Mesenchymal stem cell (in vitro differentiated cells and primary cell): ENCODE measurements at regions not wholly inside any gene's neighbourhood (a gene's known extent, or its start where the extent isn't known, plus 50 kb on each side); places are given as distances from the start of the nearest gene placed in this dataset.

Source experiments
- DNase-seq: peaks from one replicate; pipeline ENCODE4 v3.0.0-alpha.2; 2013
- H2AFZ ChIP-seq: one replicate; pipeline ENCODE4 v1.6.1; 2013; ENCODE audit warnings: low read depth, mild to moderate bottlenecking, control low read depth, inconsistent platforms, low read length, moderate library complexity
- H2AK5ac ChIP-seq: 2 replicates; pipeline ENCODE4 v1.6.1; 2013; ENCODE audit warnings: low read length, moderate library complexity, mild to moderate bottlenecking, inconsistent platforms; ENCODE audit not compliant: severe bottlenecking
- H2BK120ac ChIP-seq: one replicate; pipeline ENCODE4 v1.6.1; 2013; ENCODE audit warnings: low read depth, mild to moderate bottlenecking, inconsistent platforms, low read length, moderate library complexity
- H2BK12ac ChIP-seq, 2 experiments: one replicate each; pipeline ENCODE4 v1.6.1; 2013; ENCODE audit warnings: inconsistent platforms in 2 of 2, low read length in 2 of 2, mild to moderate bottlenecking in 2 of 2, moderate library complexity in 2 of 2, control low read depth in 1 of 2
- H2BK15ac ChIP-seq: one replicate; pipeline ENCODE4 v1.6.1; 2013; ENCODE audit warnings: mild to moderate bottlenecking, low read depth, inconsistent platforms; ENCODE audit not compliant: poor library complexity, severe bottlenecking
- H2BK5ac ChIP-seq: 2 replicates; pipeline ENCODE4 v1.6.1; 2013; ENCODE audit warnings: low read depth, mild to moderate bottlenecking, low read length, control low read depth, inconsistent platforms; ENCODE audit not compliant: poor library complexity, severe bottlenecking
- H3K14ac ChIP-seq, 2 experiments: one replicate each; pipeline ENCODE4 v1.6.1; 2013; ENCODE audit warnings: inconsistent platforms in 2 of 2, low read length in 2 of 2, control low read depth in 1 of 2, mild to moderate bottlenecking in 1 of 2, moderate library complexity in 1 of 2
- H3K18ac ChIP-seq, 2 experiments: one replicate each; pipeline ENCODE4 v1.6.1; 2013; ENCODE audit warnings: inconsistent platforms in 2 of 2, low read length in 2 of 2, control low read depth in 1 of 2, low read depth in 1 of 2, mild to moderate bottlenecking in 1 of 2
- H3K23ac ChIP-seq, 2 experiments: one replicate each; pipeline ENCODE4 v1.6.1; 2013; ENCODE audit warnings: inconsistent platforms in 2 of 2, low read length in 2 of 2, mild to moderate bottlenecking in 2 of 2, moderate library complexity in 2 of 2, control low read depth in 1 of 2
- H3K27ac ChIP-seq: 2 replicates; pipeline ENCODE4 v1.5.1; 2013; ENCODE audit warnings: mild to moderate bottlenecking, moderate library complexity, low read length, control low read depth, inconsistent platforms; ENCODE audit not compliant: poor library complexity, severe bottlenecking
- H3K27me3 ChIP-seq, 2 experiments: 2 replicates each; pipeline versions ENCODE4 v1.6.1 to v1.7.0; 2013; ENCODE audit warnings: low read length in 2 of 2, mild to moderate bottlenecking in 2 of 2, moderate library complexity in 2 of 2, control low read depth in 1 of 2, inconsistent platforms in 1 of 2; ENCODE audit not compliant: control insufficient read depth in 1 of 2, insufficient read depth in 1 of 2
- H3K36me3 ChIP-seq, 2 experiments: 2 replicates each; pipeline versions ENCODE4 v1.6.1 to v1.7.0; 2013; ENCODE audit warnings: low read length in 2 of 2, control low read depth in 1 of 2, inconsistent platforms in 1 of 2, low read depth in 1 of 2, mild to moderate bottlenecking in 1 of 2; ENCODE audit not compliant: insufficient read depth in 2 of 2, control insufficient read depth in 1 of 2
- H3K4ac ChIP-seq, 2 experiments: one replicate each; pipeline ENCODE4 v1.6.1; 2013; ENCODE audit warnings: inconsistent platforms in 2 of 2, low read length in 2 of 2, mild to moderate bottlenecking in 2 of 2, moderate library complexity in 2 of 2, control low read depth in 1 of 2, low read depth in 1 of 2
- H3K4me1 ChIP-seq: 2 replicates; pipeline ENCODE4 v1.6.1; 2013; ENCODE audit warnings: low read depth, low read length, control low read depth; ENCODE audit not compliant: control insufficient read depth, insufficient read depth
- H3K4me2 ChIP-seq: 2 replicates; pipeline ENCODE4 v1.6.1; 2013; ENCODE audit warnings: low read length, mild to moderate bottlenecking, inconsistent platforms; ENCODE audit not compliant: poor library complexity, severe bottlenecking
- H3K4me3 ChIP-seq, 2 experiments: 2 replicates each; pipeline versions ENCODE4 v1.5.1 to v1.7.0; 2013; ENCODE audit warnings: low read length in 2 of 2, mild to moderate bottlenecking in 2 of 2, control low read depth in 1 of 2, low read depth in 1 of 2; ENCODE audit not compliant: insufficient read depth in 1 of 2
- H3K79me1 ChIP-seq: replicated peaks from 2 replicates; pipeline ENCODE4 v1.6.1; 2013; ENCODE audit warnings: mild to moderate bottlenecking, control low read depth, low read length, inconsistent platforms; ENCODE audit not compliant: poor library complexity, severe bottlenecking
- H3K9ac ChIP-seq: 2 replicates; pipeline ENCODE4 v1.7.0; 2013; ENCODE audit warnings: mild to moderate bottlenecking, low read length, moderate library complexity
- H3K9me3 ChIP-seq: 2 replicates; pipeline ENCODE4 v1.7.0; 2013; ENCODE audit warnings: mild to moderate bottlenecking, low read length; ENCODE audit not compliant: control insufficient read depth
- H4K8ac ChIP-seq: one replicate; pipeline ENCODE4 v1.6.1; 2013; ENCODE audit warnings: inconsistent platforms, mild to moderate bottlenecking, low read length, moderate library complexity
- H4K91ac ChIP-seq: one replicate; pipeline ENCODE4 v1.6.1; 2013; ENCODE audit warnings: mild to moderate bottlenecking, low read length, inconsistent platforms
- WGBS: methylation state at CpG from one replicate; pipeline ENCODE4 v1.1.7; 2013; ENCODE audit warnings: mixed read lengths; 5-methylcytosine and 5-hydroxymethylcytosine counted together

GRCh38 chr19:31135841-31136240, 213.4 kb downstream of the TSHZ3 start:
- H4K91ac ChIP-seq, result no peak overlapping the region
- H2AFZ ChIP-seq, result no peak overlapping the region
- no peak overlapping the region for H3K4ac ChIP-seq
- peak overlapping the region; percentile 73 for H3K27ac ChIP-seq
- H2AK5ac ChIP-seq, result peak overlapping the region; percentile 41
- no peak overlapping the region for H3K18ac ChIP-seq
- H3K14ac ChIP-seq, result no peak overlapping the region
- peaks cover 5% of the 10 kb centered on the region for H3K9me3 ChIP-seq
- H3K27me3 ChIP-seq, result no peaks in the 10 kb centered on the region
- H3K4me2 ChIP-seq, result no peak overlapping the region
- H3K79me1 ChIP-seq, result peaks cover 11% of the 10 kb centered on the region
- DNase-seq, result peak; percentile 63
- peaks cover 20% of the 10 kb centered on the region for H3K4me1 ChIP-seq
- no peak overlapping the region for H3K9ac ChIP-seq
- H2BK12ac ChIP-seq, result no peak overlapping the region
- no peak overlapping the region for H2BK15ac ChIP-seq
- H2BK5ac ChIP-seq, result no peak overlapping the region
- H4K8ac ChIP-seq, result no peak overlapping the region
- 32% methylated on average over 2 of the region's 2 CpGs for WGBS
- no peak overlapping the region for H3K23ac ChIP-seq
- H3K36me3 ChIP-seq, result no peaks in the 10 kb centered on the region
- no peak overlapping the region for H3K4me3 ChIP-seq
- H2BK120ac ChIP-seq, result no peak overlapping the region

DNA sequence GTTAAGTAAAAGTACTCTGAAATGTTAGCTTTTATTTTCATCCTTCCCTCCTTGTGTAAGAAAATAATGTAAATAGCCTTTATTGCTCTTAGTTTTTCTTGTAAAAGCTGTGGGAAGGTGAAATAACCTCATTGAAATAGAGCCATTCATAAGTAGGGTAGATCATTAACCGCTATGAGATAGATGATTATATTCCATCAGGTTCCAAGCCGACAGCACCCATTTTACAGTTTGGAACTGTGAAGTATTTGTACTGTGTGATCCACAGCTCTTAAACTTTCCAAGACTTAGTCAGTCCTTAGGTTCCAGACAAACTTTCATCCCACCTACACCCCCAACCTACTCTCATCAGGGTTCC, 216.5 kb downstream of the TSHZ3 start:
- Histone ChIP-seq H3K4me1 (peaks cover 11% of the 10 kb centered on the region), H4K8ac (no peak overlapping the region), H2BK120ac (no peak overlapping the region), H3K4me2 (no peak overlapping the region), H3K27me3 (no peaks in the 10 kb centered on the region), H2BK5ac (no peak overlapping the region), H2BK15ac (no peak overlapping the region), H3K27ac (peak overlapping the region; percentile 75), H3K9ac (no peak overlapping the region), H2AFZ (no peak overlapping the region), H2BK12ac (no peak overlapping the region), H3K23ac (no peak overlapping the region), H2AK5ac (peak overlapping the region; percentile 21), H3K79me1 (peaks cover 14% of the 10 kb centered on the region), H3K36me3 (peaks cover 0 to 19% of the 10 kb centered on the region in 2 experiments), H3K4me3 (no peak overlapping the region), H4K91ac (no peak overlapping the region), H3K9me3 (peaks cover 8% of the 10 kb centered on the region), H3K14ac (no peak overlapping the region), H3K18ac (no peak overlapping the region), H3K4ac (no peak overlapping the region)
- DNase-seq, result no peak
- WGBS, result 95% methylated on average over 2 of the region's 2 CpGs

DNA sequence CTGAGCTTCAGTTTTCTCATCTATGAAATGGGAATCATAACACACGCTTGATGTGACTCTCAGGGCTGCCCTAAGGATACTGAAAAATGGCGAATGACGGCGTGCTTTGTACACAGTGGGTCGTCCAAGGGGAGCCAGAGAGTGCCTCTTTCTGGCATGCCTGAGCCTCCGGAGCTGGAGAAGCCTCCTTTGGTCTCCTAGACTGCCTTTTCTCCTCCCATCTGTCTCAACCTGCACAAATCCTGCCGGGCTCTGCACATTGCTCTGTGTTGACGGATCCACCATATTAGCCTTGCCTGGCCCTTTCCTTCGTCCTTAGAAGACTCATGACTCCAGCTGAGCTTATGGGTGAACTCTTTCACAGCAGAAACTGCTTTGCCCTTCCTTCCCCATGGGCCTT, 220.9 kb downstream of the TSHZ3 start:
- Histone ChIP-seq H2AFZ (no peak overlapping the region), H3K4me3 (no peak overlapping the region), H2BK12ac (peak overlapping the region; percentile 26 to 41), H3K4ac (peak overlapping the region; percentile 18 to 21), H3K27ac (peak overlapping the region; percentile 100), H3K14ac (no peak overlapping the region), H4K91ac (peak overlapping the region; percentile 40), H3K9me3 (peaks cover 3% of the 10 kb centered on the region), H3K9ac (peak overlapping the region; percentile 77), H3K4me1 (peaks cover 23% of the 10 kb centered on the region), H3K23ac (no peak overlapping the region), H2BK120ac (peak overlapping the region; percentile 66), H3K79me1 (peaks cover 9% of the 10 kb centered on the region), H2BK15ac (peak overlapping the region; percentile 38), H3K4me2 (no peak overlapping the region), H3K36me3 (peaks cover 0 to 33% of the 10 kb centered on the region in 2 experiments), H2AK5ac (peak overlapping the region; percentile 52), H3K27me3 (no peaks in the 10 kb centered on the region), H3K18ac (peak overlapping the region; percentile 11 to 67), H4K8ac (no peak overlapping the region), H2BK5ac (peak overlapping the region; percentile 99)
- 97% methylated on average over 9 of the region's 9 CpGs for WGBS
- DNase-seq, result no peak

DNA sequence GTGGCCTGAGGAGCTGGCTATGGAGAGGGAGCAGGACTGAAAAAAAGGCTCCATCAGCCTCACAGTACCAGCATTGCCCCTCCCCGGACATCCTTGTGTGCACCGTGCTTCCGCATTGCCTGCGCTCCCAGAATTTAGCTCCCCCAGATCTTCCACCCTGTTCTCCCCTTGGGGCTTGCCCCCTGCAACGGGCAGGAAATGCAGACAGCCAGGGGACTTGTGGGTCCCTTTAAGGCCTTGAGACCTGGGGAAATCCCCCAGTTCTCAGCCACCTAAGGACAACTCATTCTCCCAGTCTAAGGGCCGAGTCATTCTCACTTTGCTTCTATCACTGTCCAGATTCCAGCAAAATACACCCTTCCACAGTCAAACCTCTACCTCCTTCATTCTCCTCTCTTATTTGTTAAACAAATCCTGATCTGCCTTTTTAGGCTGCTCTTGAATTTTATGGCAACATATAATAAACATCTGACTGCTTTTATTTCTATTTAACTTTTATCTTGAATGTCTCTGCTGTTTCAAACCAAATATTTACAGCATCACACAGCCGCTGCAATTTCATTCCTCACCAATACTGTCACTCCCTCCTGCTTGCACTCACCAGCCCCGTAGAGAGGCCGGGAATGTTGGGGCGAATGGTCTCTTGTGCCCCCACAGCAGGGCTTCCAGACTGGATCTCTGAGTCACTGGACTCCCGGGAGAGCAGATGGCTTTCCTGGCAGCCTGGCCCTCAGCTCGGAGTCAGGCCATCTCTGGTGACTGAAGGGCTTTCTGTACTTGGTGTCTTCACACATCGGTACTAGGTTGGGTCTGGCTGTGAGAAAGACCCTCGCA, 221.9 kb downstream of the TSHZ3 start:
- Histone ChIP-seq H3K9ac (peak overlapping the region; percentile 77), H3K14ac (peak overlapping the region in 1 of 2 experiments; percentile 37), H3K4me1 (peaks cover 22% of the 10 kb centered on the region), H3K18ac (peak overlapping the region; percentile 92 to 98), H4K91ac (peak overlapping the region; percentile 97), H3K27me3 (no peaks in the 10 kb centered on the region), H2AFZ (no peak overlapping the region), H3K23ac (peak overlapping the region in 1 of 2 experiments; percentile 36), H3K9me3 (peaks cover 3% of the 10 kb centered on the region), H3K27ac (peak overlapping the region; percentile 100), H3K4me2 (no peak overlapping the region), H2BK12ac (peak overlapping the region; percentile 91 to 93), H4K8ac (peak overlapping the region; percentile 70), H2BK120ac (peak overlapping the region; percentile 83), H3K4ac (peak overlapping the region; percentile 27 to 70), H3K36me3 (peaks cover 0 to 39% of the 10 kb centered on the region in 2 experiments), H2AK5ac (peak overlapping the region; percentile 88), H2BK5ac (peak overlapping the region; percentile 99), H3K4me3 (peak overlapping the region in 1 of 2 experiments; percentile 23), H3K79me1 (peaks cover 9% of the 10 kb centered on the region), H2BK15ac (peak overlapping the region; percentile 86)
- WGBS, result 28% methylated on average over 14 of the region's 14 CpGs
- peak; percentile 98 for DNase-seq
